ENCODE measurements at regions not wholly inside any gene's neighbourhood (a gene's known extent, or its start where the extent isn't known, plus 50 kb on each side); places are given as distances from the start of the nearest gene placed in this dataset.

- DNase-seq, result no peak
These were observed 68.5 kb upstream of the GATB start for GRCh38 chr4:151829309-151829708.

DNA sequence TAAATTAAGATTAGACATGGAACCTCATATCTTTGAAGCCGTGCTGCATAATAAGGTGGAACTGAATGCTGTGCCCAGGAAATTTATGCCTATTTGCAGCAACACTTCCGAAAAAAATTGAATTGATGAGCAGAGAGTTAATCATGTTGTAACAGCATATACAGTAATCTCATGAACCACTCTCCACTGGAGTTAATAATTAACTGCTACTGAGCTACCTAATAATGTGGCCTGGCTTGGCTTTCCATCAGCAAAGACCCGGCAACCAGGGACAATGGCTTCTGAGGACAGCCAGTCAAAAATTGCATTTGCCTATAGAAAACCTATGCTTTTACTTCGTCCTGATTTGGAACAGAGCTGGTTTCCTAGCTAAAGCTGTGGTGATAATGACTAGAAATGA lies 63.8 kb upstream of the GATB start:
- no peak for DNase-seq

- DNase-seq, result no peak
These were observed 61.5 kb upstream of the GATB start for GRCh38 chr4:151822331-151822730.

DNA sequence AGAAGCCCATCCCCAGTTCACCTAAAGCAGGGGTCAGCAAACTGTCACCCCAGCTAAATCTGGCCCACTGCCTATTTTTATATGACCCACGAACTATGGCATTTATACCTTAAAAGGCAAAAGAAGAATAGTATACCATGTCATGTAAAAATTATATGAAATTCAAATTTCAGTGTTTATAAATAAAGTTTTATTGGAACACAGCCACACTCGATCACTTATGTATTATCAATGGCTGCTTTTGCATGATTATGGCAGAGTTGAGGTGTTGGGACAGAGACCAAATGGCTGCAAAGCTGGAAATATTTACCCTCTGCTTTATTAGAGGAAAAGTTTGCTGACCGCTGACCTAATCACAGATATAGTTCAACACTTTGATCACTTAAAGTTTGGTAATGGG lies 59.2 kb upstream of the GATB start:
- DNase-seq, result no peak

GRCh38 chr4:151811403-151811802 lies 50.6 kb upstream of the GATB start:
- DNase-seq, result no peak
